NCI-H2107 treated with DMSO at 0.1 percent for 48 hours (cell line): ENCODE measurements at regions not wholly inside any gene's neighbourhood (a gene's known extent, or its start where the extent isn't known, plus 50 kb on each side); places are given as distances from the start of the nearest gene placed in this dataset.
"Not testable (repeated sequence)": the region's sequence is repeated elsewhere in the genome, so short reads cannot be mapped to it uniquely, and the experiment has no call there.

Source experiments
- DNase-seq: peaks from one replicate; lab custom pipeline; 2025; ENCODE audit not compliant: unreplicated experiment; lab: John Stamatoyannopoulos, UW

DNA sequence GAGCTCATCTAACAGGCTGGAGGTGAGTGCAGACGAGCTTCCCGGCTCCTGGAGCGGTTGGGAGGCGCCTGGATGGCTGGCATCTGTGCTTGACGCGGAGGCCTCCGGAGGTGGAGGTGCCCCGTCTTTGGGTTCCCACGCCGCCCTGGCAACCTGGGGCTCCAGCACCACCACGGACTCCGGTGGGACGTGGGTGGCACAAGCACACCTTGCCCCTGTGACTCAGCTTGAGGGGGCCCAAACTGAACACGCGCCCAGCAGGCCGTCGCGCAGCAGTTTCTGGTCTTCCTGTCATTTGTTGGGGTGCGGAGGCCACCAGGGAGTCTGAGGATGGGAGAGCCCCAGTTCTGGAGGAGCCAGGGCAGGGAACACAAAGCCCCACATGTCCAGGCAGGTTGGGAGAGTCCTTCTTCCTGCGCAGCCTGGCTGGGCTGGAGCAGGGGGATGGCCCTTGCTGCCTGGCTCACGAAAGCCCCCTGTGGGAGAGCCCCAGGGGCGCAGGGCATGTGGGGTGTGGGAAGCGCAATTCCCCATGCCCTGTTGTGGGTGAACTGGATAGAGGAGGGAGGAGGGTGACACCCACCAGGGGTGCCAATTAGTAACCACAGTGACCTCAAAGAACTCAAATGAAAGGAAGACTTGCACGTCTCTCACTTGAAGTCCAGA is 1378.6 kb upstream of the DEFB115 start:
- DNase-seq: no peak

GRCh38 chr20:29881107-29881506 is 1376.4 kb upstream of the DEFB115 start:
- DNase-seq: not testable (repeated sequence)

DNA sequence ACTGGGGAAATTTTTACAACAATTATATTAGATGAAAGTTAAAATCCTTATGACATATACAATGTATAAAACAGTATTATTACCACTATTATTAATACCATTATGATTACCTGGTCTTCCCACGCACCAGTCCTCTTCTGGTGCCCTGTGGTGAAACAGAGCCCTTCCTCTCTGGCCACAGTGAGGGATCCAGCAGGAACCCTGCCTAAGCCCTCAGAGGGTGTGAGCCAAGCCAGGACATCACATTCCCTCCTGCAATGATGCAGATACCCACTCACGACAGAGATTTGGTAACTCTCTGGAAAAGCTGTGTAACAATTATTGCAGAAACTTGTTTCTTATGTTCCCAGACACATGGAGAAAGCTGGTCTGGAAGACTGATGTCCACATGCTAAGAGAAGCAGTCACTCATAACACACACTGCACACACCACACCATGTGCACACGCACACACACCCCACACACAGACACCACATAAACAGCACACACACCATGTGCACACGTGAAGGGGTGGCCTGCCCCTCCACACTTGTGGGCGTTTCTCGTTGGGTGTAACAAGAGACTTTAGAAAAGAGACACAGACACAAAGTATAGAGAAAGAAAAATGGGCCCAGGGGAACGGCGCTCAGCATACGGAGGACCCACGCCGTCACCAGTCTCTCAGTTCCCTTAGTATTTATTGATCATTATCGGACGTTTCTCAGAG is 1373.8 kb upstream of the DEFB115 start:
- DNase-seq: not testable (repeated sequence)

- not testable (repeated sequence) for DNase-seq
Observed at GRCh38 chr20:29884322-29884721, 1373.1 kb upstream of the DEFB115 start.

DNA sequence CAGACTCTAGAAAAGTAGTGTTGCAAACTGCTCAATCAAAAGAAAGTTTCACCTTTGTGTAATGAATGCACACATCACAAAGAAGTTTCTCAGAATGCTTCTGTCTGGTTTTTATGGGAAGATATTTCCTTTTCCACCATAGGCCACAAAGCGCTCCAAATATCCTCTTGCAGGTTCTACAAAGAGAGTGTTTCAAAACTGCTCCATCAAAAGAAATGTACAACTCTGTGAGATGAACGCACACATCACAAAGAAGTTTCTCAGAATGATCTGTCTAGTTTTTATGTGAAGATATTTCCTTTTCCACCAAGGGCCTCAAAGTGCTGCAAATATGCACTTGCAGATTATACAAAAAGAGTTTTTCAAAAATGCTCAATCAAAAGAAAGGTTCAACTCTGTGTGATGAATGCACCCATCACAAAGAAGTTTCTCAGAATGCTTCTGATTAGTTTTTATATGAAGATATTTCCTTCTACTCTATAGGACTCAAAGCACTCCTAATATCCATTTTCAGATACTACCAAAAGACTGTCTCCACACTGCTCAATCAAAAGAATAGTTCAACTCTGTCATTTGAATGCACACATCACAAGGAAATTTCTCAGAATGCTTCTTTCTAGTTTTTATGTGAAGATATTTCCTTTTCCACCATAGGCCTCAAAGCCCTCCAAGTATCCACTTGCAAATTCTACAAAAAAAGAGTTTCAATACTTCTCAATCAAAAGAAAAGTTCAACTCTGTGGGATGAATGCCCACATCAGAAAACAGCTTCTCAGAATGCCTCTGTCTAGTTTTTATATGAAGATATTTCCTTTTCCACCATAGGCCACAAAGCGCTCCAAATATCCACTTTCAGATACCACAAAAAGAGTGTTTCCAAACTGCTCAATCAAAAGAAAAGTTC is 1371.9 kb upstream of the DEFB115 start:
- not testable (repeated sequence) for DNase-seq

GRCh38 chr20:29891555-29891954 is 1365.9 kb upstream of the DEFB115 start:
- not testable (repeated sequence) for DNase-seq
